ENCODE measurements at regions not wholly inside any gene's neighbourhood (a gene's known extent, or its start where the extent isn't known, plus 50 kb on each side); places are given as distances from the start of the nearest gene placed in this dataset.

GRCh38 chr2:37589298-37589697, 82.1 kb downstream of the CDC42EP3 start:
- TF ChIP-seq EP300 (IDR thresholded peaks at IDR 0.05; ENCODE audit: low read depth): no peak
- no peak for TF ChIP-seq POLR2A (IDR thresholded peaks at IDR 0.05)

Measured in transverse colon (tissue), 1 donor.